ENCODE measurements at regions not wholly inside any gene's neighbourhood (a gene's known extent, or its start where the extent isn't known, plus 50 kb on each side); places are given as distances from the start of the nearest gene placed in this dataset.

GRCh38 chr9:135209136-135209535 is 121.7 kb downstream of the OLFM1 start:
- TF ChIP-seq, protein P1, sequence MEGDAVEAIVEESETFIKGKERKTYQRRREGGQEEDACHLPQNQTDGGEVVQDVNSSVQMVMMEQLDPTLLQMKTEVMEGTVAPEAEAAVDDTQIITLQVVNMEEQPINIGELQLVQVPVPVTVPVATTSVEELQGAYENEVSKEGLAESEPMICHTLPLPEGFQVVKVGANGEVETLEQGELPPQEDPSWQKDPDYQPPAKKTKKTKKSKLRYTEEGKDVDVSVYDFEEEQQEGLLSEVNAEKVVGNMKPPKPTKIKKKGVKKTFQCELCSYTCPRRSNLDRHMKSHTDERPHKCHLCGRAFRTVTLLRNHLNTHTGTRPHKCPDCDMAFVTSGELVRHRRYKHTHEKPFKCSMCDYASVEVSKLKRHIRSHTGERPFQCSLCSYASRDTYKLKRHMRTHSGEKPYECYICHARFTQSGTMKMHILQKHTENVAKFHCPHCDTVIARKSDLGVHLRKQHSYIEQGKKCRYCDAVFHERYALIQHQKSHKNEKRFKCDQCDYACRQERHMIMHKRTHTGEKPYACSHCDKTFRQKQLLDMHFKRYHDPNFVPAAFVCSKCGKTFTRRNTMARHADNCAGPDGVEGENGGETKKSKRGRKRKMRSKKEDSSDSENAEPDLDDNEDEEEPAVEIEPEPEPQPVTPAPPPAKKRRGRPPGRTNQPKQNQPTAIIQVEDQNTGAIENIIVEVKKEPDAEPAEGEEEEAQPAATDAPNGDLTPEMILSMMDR (optimal IDR thresholded peaks at IDR 0.05 in 1 of 3, IDR thresholded peaks at IDR 0.05 in 1 of 3, conservative IDR thresholded peaks at IDR 0.05 in 1 of 3; ENCODE audit: extremely low read depth in 1 of 3, insufficient read depth in 2 of 3, low read length in 3 of 3) = no peak
- TF ChIP-seq EZH2 (IDR thresholded peaks at IDR 0.05; ENCODE audit: low read length) = no peak

All from keratinocyte (primary cell).